H1 (cell line): ENCODE measurements at regions not wholly inside any gene's neighbourhood (a gene's known extent, or its start where the extent isn't known, plus 50 kb on each side); places are given as distances from the start of the nearest gene placed in this dataset. TPM values are rescaled to one million over a fixed set of nuclear protein-coding genes. Genes with fewer than 3 reads are reported as not detected.

ENCODE experiments used
- CTCF ChIA-PET: fragments of 300-600 bp; sonication (Branson Sonifier 250); formaldehyde crosslinking; loops from one replicate; lab custom pipeline; 2021; ENCODE audit not compliant: partially characterized antibody; lab: Charles Lee
- POLR2A ChIA-PET: fragments of 300-600 bp; sonication (Branson Sonifier 250); formaldehyde crosslinking; loops from one replicate; lab custom pipeline; 2021; ENCODE audit warnings: inconsistent platforms; ENCODE audit not compliant: partially characterized antibody; lab: Charles Lee
- DNase-seq, 2 experiments: peaks; one replicate each; pipeline versions ENCODE4 v3.0.0 to v3.0.0-alpha.2; 2010 to 2022; ENCODE audit warnings: low spot score in 2 of 2, low read depth in 1 of 2, mixed read lengths in 1 of 2
- FAIRE-seq: peaks from 2 replicates; lab custom pipeline; 2011; peaks lifted over from hg19 to GRCh38; lab: Jason Lieb, UNC
- H2AFZ ChIP-seq: 2 replicates; pipeline ENCODE4 v1.8.1; 2012; ENCODE audit warnings: low read length, inconsistent platforms
- H2AK5ac ChIP-seq: 2 replicates; pipeline ENCODE4 v1.6.1; 2013; ENCODE audit warnings: low read depth, low read length
- H2BK120ac ChIP-seq: replicated peaks from 2 replicates; pipeline ENCODE3; 2013; ENCODE audit warnings: low read depth, low read length, inconsistent platforms
- H2BK12ac ChIP-seq: 2 replicates; pipeline ENCODE4 v1.6.1; 2013; ENCODE audit warnings: low read depth, low read length
- H2BK15ac ChIP-seq: 2 replicates; pipeline ENCODE4 v1.6.1; 2013; ENCODE audit warnings: low read length
- H2BK20ac ChIP-seq: 2 replicates; pipeline ENCODE4 v1.6.1; 2013; ENCODE audit warnings: low read length
- H2BK5ac ChIP-seq: 2 replicates; pipeline ENCODE4 v1.6.1; 2013; ENCODE audit warnings: low read depth, low read length
- H3K14ac ChIP-seq: 2 replicates; pipeline ENCODE4 v1.6.1; 2013; ENCODE audit warnings: inconsistent platforms; ENCODE audit not compliant: insufficient read length
- H3K18ac ChIP-seq: 2 replicates; pipeline ENCODE4 v1.6.1; 2013; ENCODE audit warnings: low read length; ENCODE audit errors: extremely low read depth
- H3K23ac ChIP-seq: 2 replicates; pipeline ENCODE4 v1.6.1; 2013; ENCODE audit warnings: inconsistent platforms; ENCODE audit not compliant: insufficient read length
- H3K23me2 ChIP-seq: 2 replicates; pipeline ENCODE4 v1.6.1; 2013; ENCODE audit warnings: low read depth, low read length
- H3K27ac ChIP-seq: 2 replicates; pipeline ENCODE4 v1.6.1; 2011; ENCODE audit warnings: low read depth, low read length, inconsistent platforms
- H3K27me3 ChIP-seq, 4 experiments: replicated peaks in 1 of 4; 1 replicate in 1 of 4; 2 replicates in 3 of 4; pipeline versions ENCODE4 v1.6.1 to v1.8.1; 2011 to 2013; ENCODE audit warnings: low read length in 3 of 4, mild to moderate bottlenecking in 3 of 4, inconsistent platforms in 2 of 4, mixed read lengths in 2 of 4, moderate library complexity in 1 of 4; ENCODE audit not compliant: control insufficient read depth in 3 of 4, insufficient read depth in 3 of 4; ENCODE audit errors: extremely low read depth in 1 of 4
- H3K36me3 ChIP-seq, 4 experiments: 2 replicates each; pipeline versions ENCODE4 v1.6.1 to v1.8.1; 2011 to 2013; ENCODE audit warnings: mild to moderate bottlenecking in 4 of 4, low read length in 3 of 4, moderate library complexity in 2 of 4, control low read depth in 1 of 4, inconsistent platforms in 1 of 4; ENCODE audit not compliant: insufficient read depth in 4 of 4, control insufficient read depth in 2 of 4
- H3K4ac ChIP-seq: replicated peaks from 2 replicates; pipeline ENCODE3; 2013; ENCODE audit warnings: low read length, low read depth, mixed read lengths, inconsistent platforms; ENCODE audit not compliant: insufficient read length
- H3K4me1 ChIP-seq, 4 experiments: replicated peaks in 1 of 4; 1 replicate in 1 of 4; 2 replicates in 3 of 4; pipeline versions ENCODE4 v1.6.1 to v1.8.1; 2011 to 2013; ENCODE audit warnings: low read length in 3 of 4, inconsistent platforms in 2 of 4, mixed read lengths in 1 of 4; ENCODE audit not compliant: insufficient read depth in 4 of 4, control insufficient read depth in 3 of 4
- H3K4me2 ChIP-seq, 2 experiments: 2 replicates each; pipeline versions ENCODE4 v1.6.1 to v1.8.1; 2011 to 2013; ENCODE audit warnings: low read depth in 2 of 2, low read length in 2 of 2, control low read depth in 1 of 2, inconsistent platforms in 1 of 2, mild to moderate bottlenecking in 1 of 2; ENCODE audit not compliant: insufficient read depth in 1 of 2
- H3K4me3 ChIP-seq, 4 experiments: fragments of 200-600, 300-600 bp in 1 of 4; sonication (generic), shearing (Covaris generic), sonication (Bioruptor Twin) in 1 of 4; 2 replicates each; pipeline versions ENCODE4 v1.5.1 to v1.8.1; 2011 to 2016; ENCODE audit warnings: low read length in 4 of 4, low read depth in 3 of 4, control low read depth in 2 of 4, inconsistent platforms in 2 of 4, mild to moderate bottlenecking in 2 of 4, mixed read lengths in 1 of 4, moderate library complexity in 1 of 4; ENCODE audit not compliant: insufficient read depth in 2 of 4; ENCODE audit errors: extremely low read depth in 1 of 4
- H3K56ac ChIP-seq: replicated peaks from 2 replicates; pipeline ENCODE3; 2013; ENCODE audit warnings: low read depth, mild to moderate bottlenecking, mixed read lengths, low read length, inconsistent platforms; ENCODE audit not compliant: insufficient read length
- H3K79me1 ChIP-seq: 2 replicates; pipeline ENCODE4 v1.6.1; 2013; ENCODE audit warnings: low read depth, low read length, control low read depth
- H3K79me2 ChIP-seq, 2 experiments: 2 replicates each; pipeline versions ENCODE4 v1.6.1 to v1.8.1; 2012 to 2013; ENCODE audit warnings: low read length in 2 of 2, mild to moderate bottlenecking in 2 of 2, inconsistent platforms in 1 of 2; ENCODE audit not compliant: insufficient read depth in 2 of 2, control insufficient read depth in 1 of 2
- H3K9ac ChIP-seq, 4 experiments: replicated peaks in 1 of 4; 1 replicate in 1 of 4; 2 replicates in 3 of 4; pipeline versions ENCODE4 v1.6.1 to v1.8.1; 2011 to 2013; ENCODE audit warnings: low read depth in 3 of 4, low read length in 3 of 4, control low read depth in 2 of 4, mild to moderate bottlenecking in 2 of 4, moderate library complexity in 2 of 4, inconsistent platforms in 1 of 4; ENCODE audit errors: extremely low read depth in 1 of 4
- H3K9me3 ChIP-seq, 2 experiments: 2 replicates each; pipeline versions ENCODE4 v1.6.1 to v1.8.1; 2012 to 2013; ENCODE audit warnings: mild to moderate bottlenecking in 2 of 2, moderate library complexity in 2 of 2, control low read depth in 1 of 2, inconsistent platforms in 1 of 2, low read depth in 1 of 2, low read length in 1 of 2, mixed read lengths in 1 of 2; ENCODE audit not compliant: insufficient read depth in 2 of 2
- H4K20me1 ChIP-seq, 2 experiments: replicated peaks in 1 of 2; 2 replicates each; pipeline versions ENCODE3 to v1.8.1; 2011 to 2013; ENCODE audit warnings: inconsistent platforms in 2 of 2, low read length in 2 of 2, mild to moderate bottlenecking in 1 of 2; ENCODE audit not compliant: insufficient read depth in 2 of 2, control insufficient read depth in 1 of 2
- H4K5ac ChIP-seq: 2 replicates; pipeline ENCODE4 v1.6.1; 2013; ENCODE audit warnings: low read length, low read depth, mixed read lengths, inconsistent platforms; ENCODE audit not compliant: insufficient read length
- H4K8ac ChIP-seq: 2 replicates; pipeline ENCODE4 v1.8.0; 2013; ENCODE audit warnings: mild to moderate bottlenecking, moderate library complexity, low read length, inconsistent platforms; ENCODE audit not compliant: insufficient read depth; ENCODE audit errors: extremely low read depth
- H4K91ac ChIP-seq: replicated peaks from 2 replicates; pipeline ENCODE3; 2013; ENCODE audit warnings: low read length, mixed read lengths, inconsistent platforms; ENCODE audit not compliant: insufficient read length
- GABPA ChIP-seq: IDR thresholded peaks from 2 replicates; pipeline ENCODE4 v1.6.1; 2011; ENCODE audit warnings: mild to moderate bottlenecking, low read length, moderate library complexity, borderline replicate concordance; ENCODE audit not compliant: insufficient read depth
- PHF8 ChIP-seq: fragments of 200-600 bp; sonication (generic); conservative IDR thresholded peaks from 2 replicates; pipeline ENCODE4 v1.7.1; 2012; ENCODE audit warnings: low read depth, mild to moderate bottlenecking, inconsistent platforms, low read length, moderate library complexity
- SIRT6 ChIP-seq: IDR thresholded peaks from one replicate; pipeline ENCODE4 v1.7.1; 2012; ENCODE audit warnings: low read length, inconsistent platforms
- YY1 ChIP-seq: IDR thresholded peaks from 2 replicates; pipeline ENCODE4 v1.6.1; 2011; ENCODE audit warnings: low read depth, mild to moderate bottlenecking, low read length
- WGBS, 2 experiments: shearing (Covaris generic) in 1 of 2; methylation state at CpG; one replicate each; pipeline versions ENCODE4 v1.1.6 to v1.1.7; 2013 to 2015; ENCODE audit warnings: low lambda C conversion rate in 2 of 2, mixed read lengths in 2 of 2, inconsistent platforms in 1 of 2, low coverage in 1 of 2, missing lambda C conversion rate in 1 of 2; ENCODE audit not compliant: insufficient replicate concordance in 2 of 2, insufficient coverage in 1 of 2, insufficient read length in 1 of 2; ENCODE audit errors: extremely low coverage in 1 of 2, missing lambda C conversion rate in 1 of 2; 5-methylcytosine and 5-hydroxymethylcytosine counted together
- microRNA-seq, 2 experiments: library from miRNA; unstranded; fragments of <30 nt; microRNA quantifications; one replicate each; pipeline versions ENCODE4 to v1.2.0, GENCODE V29; 2016 to 2020; ENCODE audit warnings: borderline microRNAs expressed in 2 of 2, borderline number of aligned reads in 2 of 2, borderline replicate concordance in 1 of 2
- small RNA-seq: library from polyadenylated mRNA; stranded (forward); fragments of <200 nt; extraction: miRNeasy Mini kit (QIAGEN cat#:217004); gene quantifications from one replicate; pipeline ENCODE3, GENCODE V24; 2013; ENCODE audit not compliant: insufficient read depth

DNA sequence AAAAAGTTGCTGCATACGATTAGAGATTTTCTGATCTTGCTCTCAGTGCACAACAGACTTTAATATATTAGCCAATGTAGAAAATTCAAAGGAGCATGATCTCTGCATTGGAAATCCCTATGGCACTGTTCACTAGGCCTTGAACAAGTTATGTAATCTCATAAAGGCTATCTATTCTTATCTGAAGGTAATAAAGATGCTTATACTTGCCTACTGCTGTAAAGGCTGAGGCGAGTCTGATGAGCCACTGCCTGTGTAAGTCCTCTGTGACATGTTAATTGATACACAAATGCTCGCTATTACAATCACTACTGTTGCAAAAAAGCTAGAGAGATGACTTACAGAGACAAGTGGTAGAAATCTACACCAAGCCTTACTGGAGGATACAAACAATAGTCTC lies 207.4 kb downstream of the EPHA4 start:
- no peak for DNase-seq
- H3K4ac ChIP-seq, result no peak overlapping the region
- H3K56ac ChIP-seq, result no peak overlapping the region
- no peak overlapping the region for H3K23ac ChIP-seq
- no peak overlapping the region for H4K8ac ChIP-seq
- H4K20me1 ChIP-seq, result no peaks in the 10 kb centered on the region
- no peak overlapping the region for H3K4me2 ChIP-seq
- no peaks in the 10 kb centered on the region for H3K36me3 ChIP-seq
- no peak overlapping the region for H4K5ac ChIP-seq
- no peak overlapping the region for H2BK12ac ChIP-seq
- H3K14ac ChIP-seq, result no peak overlapping the region
- H3K18ac ChIP-seq, result no peak overlapping the region
- no peaks in the 10 kb centered on the region for H3K23me2 ChIP-seq
- no peak overlapping the region for H2BK20ac ChIP-seq
- no peaks in the 10 kb centered on the region for H3K27me3 ChIP-seq
- H2AFZ ChIP-seq, result no peak overlapping the region
- H3K9me3 ChIP-seq, result no peaks in the 10 kb centered on the region
- no peaks in the 10 kb centered on the region for H3K79me1 ChIP-seq
- H2BK5ac ChIP-seq, result no peak overlapping the region
- WGBS, 2 experiments, result 85% methylated on average over 3 of the region's 3 CpGs; no CpG with 5 or more reads in 1 of the 2 experiments
- no peak overlapping the region for H2BK15ac ChIP-seq
- no peak overlapping the region for H3K4me3 ChIP-seq
- no peak overlapping the region for H2BK120ac ChIP-seq
- H3K79me2 ChIP-seq, result no peaks in the 10 kb centered on the region
- H3K9ac ChIP-seq, result no peak overlapping the region
- TF ChIP-seq GABPA (no peak), SIRT6 (no peak), YY1 (no peak), PHF8 (no peak)
- TF ChIP-seq, all 59 proteins: peak for 0
- ChIA-PET CTCF (interaction anchor here (0.6 to 1.6 kb wide), 2 partner anchors 20 to 164 kb away, joined by 3 to 4 read pairs; no protein-coding TSS in a partner anchor), POLR2A (no interaction called here)
- Histone ChIP-seq H4K91ac (no peak overlapping the region), H3K27ac (no peak overlapping the region), H2AK5ac (no peak overlapping the region), H3K4me1 (no peaks in the 10 kb centered on the region; a peak in 1 of 7 replicates)
- no peak for FAIRE-seq

Small RNA genes lying in the stretch of these regions (microRNA-seq; reads per million reads assigned to microRNA genes)
- 0 reads per million in 2 experiments for gene MIR4268

Small RNA genes lying in the stretch of these regions (small RNA-seq; reads per million reads assigned to genes)
- not detected for gene AC011233.1
- gene MIR4268, result not detected
